K562 (cell line): ENCODE measurements at regions not wholly inside any gene's neighbourhood (a gene's known extent, or its start where the extent isn't known, plus 50 kb on each side); places are given as distances from the start of the nearest gene placed in this dataset.

Experiments used
- ATAC-seq: fragments of 200-7000 bp; cut with Tn5 transposase; 3 replicates; pipeline ENCODE4 v1.9.1; 2020; ENCODE audit warnings: moderate library complexity
- BruUV-seq: library from RNA; stranded (reverse); fragments of 400-500 nt; replicated peaks from 2 replicates; lab custom pipeline; 2021; lab: Mats Ljungman, UMichigan
- CTCF ChIA-PET: fragments of 300-600 bp; formaldehyde crosslinking; extraction: SDS; loops from one replicate; lab custom pipeline; 2021; ENCODE audit warnings: low intra/inter-chr PET ratio; lab: Yijun Ruan, JAX
- POLR2A ChIA-PET: fragments of 300-600, 350-650 bp; sonication (Branson Sonifier 250); formaldehyde crosslinking; extraction: SDS; loops from one replicate; lab custom pipeline; 2021; ENCODE audit warnings: antibody characterized with exemption, inconsistent platforms; lab: Yijun Ruan, JAX
- DNase-seq, 4 experiments: peaks; one replicate each; pipeline versions ENCODE4 v3.0.0 to v3.0.0-alpha.2; 2011 to 2018; ENCODE audit warnings: low spot score in 3 of 4, mixed read lengths in 3 of 4; ENCODE audit errors: extremely low read depth in 1 of 4
- FAIRE-seq: peaks from 2 replicates; lab custom pipeline; 2011; peaks lifted over from hg19 to GRCh38; lab: Jason Lieb, UNC
- H2AFZ ChIP-seq: 2 replicates; pipeline ENCODE4 v1.6.0; 2011; ENCODE audit warnings: low read depth, low read length, control low read depth, inconsistent platforms
- H3K27ac ChIP-seq: fragments of 200-600 bp; 3 replicates; pipeline ENCODE4 v1.8.0; 2011; ENCODE audit warnings: low read depth, mild to moderate bottlenecking, control low read depth, inconsistent platforms, low read length, moderate library complexity, mixed read lengths; ENCODE audit errors: extremely low read depth
- H3K27me3 ChIP-seq, 2 experiments: fragments of 300-600 bp in 1 of 2; 2 replicates in 1 of 2; 3 replicates in 1 of 2; pipeline versions ENCODE4 v1.6.0 to v1.8.0; 2011; ENCODE audit warnings: inconsistent platforms in 2 of 2, low read length in 2 of 2, mild to moderate bottlenecking in 1 of 2, mixed read lengths in 1 of 2, moderate library complexity in 1 of 2; ENCODE audit not compliant: control insufficient read depth in 2 of 2, insufficient read depth in 2 of 2
- H3K36me3 ChIP-seq: fragments of 300-600 bp; 3 replicates; pipeline ENCODE4 v1.8.0; 2011; ENCODE audit warnings: mild to moderate bottlenecking, low read length, inconsistent platforms; ENCODE audit not compliant: control insufficient read depth, insufficient read depth
- H3K4me1 ChIP-seq, 2 experiments: fragments of 200-600 bp in 1 of 2; replicated peaks in 1 of 2; 2 replicates in 1 of 2; 3 replicates in 1 of 2; pipeline versions ENCODE4 v1.5.1 to v1.8.0; 2011; ENCODE audit warnings: inconsistent platforms in 2 of 2, low read length in 2 of 2, mild to moderate bottlenecking in 1 of 2, mixed read lengths in 1 of 2, moderate library complexity in 1 of 2; ENCODE audit not compliant: control insufficient read depth in 2 of 2, insufficient read depth in 2 of 2
- H3K4me2 ChIP-seq: 2 replicates; pipeline ENCODE4 v1.6.1; 2011; ENCODE audit warnings: low read length, control low read depth, inconsistent platforms, mixed read lengths; ENCODE audit not compliant: insufficient read depth
- H3K4me3 ChIP-seq: fragments of 200-600 bp; sonication (generic), shearing (Covaris generic); 2 replicates; pipeline ENCODE4 v1.5.1; 2016; ENCODE audit warnings: control low read depth, inconsistent platforms
- H3K79me2 ChIP-seq: fragments of 200-600 bp; 3 replicates; pipeline ENCODE4 v1.8.0; 2011; ENCODE audit warnings: low read length, inconsistent platforms; ENCODE audit not compliant: control insufficient read depth, insufficient read depth
- H3K9ac ChIP-seq, 2 experiments: 2 replicates each; pipeline versions ENCODE4 v1.6.0 to v1.6.1; 2011; ENCODE audit warnings: low read depth in 2 of 2, low read length in 2 of 2, control low read depth in 1 of 2, inconsistent platforms in 1 of 2, mild to moderate bottlenecking in 1 of 2, mixed read lengths in 1 of 2; ENCODE audit not compliant: insufficient read depth in 1 of 2
- H3K9me1 ChIP-seq: one replicate; pipeline ENCODE4 v1.6.0; 2011; ENCODE audit warnings: inconsistent platforms, mild to moderate bottlenecking, low read length, moderate library complexity; ENCODE audit not compliant: control insufficient read depth, insufficient read depth
- H3K9me3 ChIP-seq: replicated peaks from 2 replicates; pipeline ENCODE4 v1.5.1; 2011; ENCODE audit warnings: low read depth, low read length, inconsistent platforms; ENCODE audit not compliant: control insufficient read depth, insufficient read depth
- H4K20me1 ChIP-seq: replicated peaks from 2 replicates; pipeline ENCODE4 v1.6.1; 2011; ENCODE audit warnings: low read length, inconsistent platforms, mixed read lengths; ENCODE audit not compliant: control insufficient read depth, insufficient read depth
- KLF16 ChIP-seq: IDR thresholded peaks from 2 replicates; pipeline ENCODE4 v1.6.1; 2016; ENCODE audit warnings: antibody characterized with exemption
- NRF1 ChIP-seq, 2 experiments: fragments of 450-650 bp; IDR thresholded peaks in 1 of 2; conservative IDR thresholded peaks in 1 of 2; 2 replicates each; pipeline ENCODE4 v1.6.1; 2014; ENCODE audit warnings: mild to moderate bottlenecking in 2 of 2
- NUFIP1 ChIP-seq: fragments of 450-650 bp; IDR thresholded peaks from 2 replicates; pipeline ENCODE4 v1.6.1; 2018; ENCODE audit not compliant: partially characterized antibody
- PURB ChIP-seq: sonication (generic); formaldehyde crosslinking; IDR thresholded peaks from 2 replicates; pipeline ENCODE4 v1.9.0; 2021; ENCODE audit warnings: low read depth, mild to moderate bottlenecking, missing genetic modification reagents
- SIRT6 ChIP-seq: IDR thresholded peaks from one replicate; pipeline ENCODE4 v1.6.1; 2012; ENCODE audit warnings: low read depth, mild to moderate bottlenecking, control low read depth, inconsistent platforms, low read length, moderate library complexity
- TAF1 ChIP-seq: IDR thresholded peaks from 2 replicates; pipeline ENCODE4 v1.6.1; 2011; ENCODE audit warnings: mild to moderate bottlenecking, low read length, moderate library complexity; ENCODE audit not compliant: insufficient read depth, control insufficient read depth, severe bottlenecking; ENCODE audit errors: extremely low read depth
- TBP ChIP-seq: optimal IDR thresholded peaks from 2 replicates; pipeline ENCODE3; 2011; ENCODE audit warnings: low read depth, low read length, improper control_type of control experiment
- ZBED1 ChIP-seq: IDR thresholded peaks from 2 replicates; pipeline ENCODE4 v1.6.1; 2014
- ZNF668 ChIP-seq: fragments of 250-450 bp; sonication (Bioruptor Pico); IDR thresholded peaks from 2 replicates; pipeline ENCODE4 v1.8.0; 2022; ENCODE audit warnings: mild to moderate bottlenecking, inconsistent platforms
- ZNF695 ChIP-seq: fragments of 450-650 bp; formaldehyde crosslinking; IDR thresholded peaks from 2 replicates; pipeline ENCODE4 v1.4.0; 2020; ENCODE audit warnings: mild to moderate bottlenecking, moderate library complexity
- ZNF76 ChIP-seq: fragments of 250-450 bp; sonication (Bioruptor Pico); IDR thresholded peaks from 2 replicates; pipeline ENCODE4 v1.4.0; 2020; ENCODE audit warnings: mild to moderate bottlenecking, moderate library complexity, borderline replicate concordance
- WGBS: fragments of 100-300 bp; shearing (Covaris generic); methylation state at CpG from one replicate; pipeline ENCODE4 v1.1.6; 2016; ENCODE audit warnings: low coverage, mixed read lengths; ENCODE audit not compliant: insufficient coverage; ENCODE audit errors: missing lambda C conversion rate; 5-methylcytosine and 5-hydroxymethylcytosine counted together
- in situ Hi-C: fragments of 300-500 bp; cut with MboI; formaldehyde crosslinking; loops from 4 replicates; pipeline ENCODE4 v1.15.0; 2018; ENCODE audit warnings: inconsistent platforms, mixed read lengths
- intact Hi-C: fragments of 100-400 bp; cut with micrococcal nuclease; formaldehyde crosslinking; loops from 2 replicates; pipeline ENCODE4 v1.14.2; 2022
- TF ChIP-seq, protein P1 (sequence below), 3 experiments: fragments of 200-800 bp in 1 of 3; sonication (Bioruptor generic) in 1 of 3; sonication (generic) in 1 of 3; formaldehyde crosslinking in 1 of 3; IDR thresholded peaks; 2 replicates each; pipeline versions ENCODE4 v1.6.1 to v1.8.0; 2016 to 2022; ENCODE audit warnings: mild to moderate bottlenecking in 2 of 3, missing compliant biosample characterization in 2 of 3, missing genetic modification characterization in 2 of 3, missing genetic modification reagents in 1 of 3
- TF ChIP-seq, protein P2 (sequence below): sonication (generic); formaldehyde crosslinking; IDR thresholded peaks from 2 replicates; pipeline ENCODE4 v1.8.1; 2023; ENCODE audit warnings: mild to moderate bottlenecking, missing genetic modification reagents
- TF ChIP-seq, protein P3 (sequence below), 2 experiments: fragments of 450-650 bp; conservative IDR thresholded peaks; 2 replicates each; pipeline ENCODE4 v1.6.1; 2017; ENCODE audit warnings: mild to moderate bottlenecking in 2 of 2, moderate library complexity in 2 of 2

DNA sequence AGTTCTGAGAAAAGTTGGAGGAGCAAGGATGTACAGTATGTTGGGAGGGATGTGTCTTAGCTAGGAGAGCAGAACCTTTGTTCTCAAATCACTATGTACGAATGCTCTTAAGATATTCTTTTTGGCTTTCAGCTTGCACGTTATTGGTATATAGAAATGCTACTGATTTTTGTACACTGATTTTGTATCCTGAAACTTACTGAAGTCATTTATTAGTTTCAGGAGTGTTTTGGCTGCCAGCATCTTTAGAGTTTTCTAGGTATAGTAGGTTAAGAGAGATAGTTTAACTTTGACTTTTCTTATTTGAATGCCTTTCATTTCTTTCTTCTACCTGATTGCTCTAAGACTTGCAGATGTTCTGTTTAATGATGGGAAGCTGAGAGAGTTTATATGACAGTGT is 442.8 kb upstream of the FBXO33 start:
- ChIA-PET POLR2A (no interaction called here), CTCF (no interaction called here)
- no peaks in the 10 kb centered on the region for H3K36me3 ChIP-seq
- no peaks in the 10 kb centered on the region for H3K4me1 ChIP-seq
- no peaks in the 10 kb centered on the region for H3K9me3 ChIP-seq
- H3K27me3 ChIP-seq, result no peaks in the 10 kb centered on the region
- no peak for DNase-seq
- H2AFZ ChIP-seq, result no peak overlapping the region
- no peaks in the 10 kb centered on the region for H4K20me1 ChIP-seq
- intact Hi-C loops (no loop called here), in situ Hi-C loops (no loop called here)
- H3K27ac ChIP-seq, result no peak overlapping the region
- H3K9me1 ChIP-seq, result no peaks in the 10 kb centered on the region
- ATAC-seq, result no peak
- TF ChIP-seq ZBED1 (no peak), NRF1 (conservative IDR thresholded peaks at IDR 0.05 in 1 of 2, IDR thresholded peaks at IDR 0.05 in 1 of 2) (no peak), ZNF76 (CRISPR knock-in tag) (no peak), PURB (CRISPR knock-in tag) (no peak), TAF1 (no peak), ZNF668 (CRISPR knock-in tag) (no peak), SIRT6 (no peak), KLF16 (no peak)
- H3K4me2 ChIP-seq, result no peak overlapping the region
- H3K79me2 ChIP-seq, result no peaks in the 10 kb centered on the region
- WGBS, result 0% methylated on average over 2 of the region's 2 CpGs
- no TSS peak for BruUV-seq
- no peak overlapping the region for H3K9ac ChIP-seq
- FAIRE-seq, result no peak
- H3K4me3 ChIP-seq, result no peak overlapping the region

DNA sequence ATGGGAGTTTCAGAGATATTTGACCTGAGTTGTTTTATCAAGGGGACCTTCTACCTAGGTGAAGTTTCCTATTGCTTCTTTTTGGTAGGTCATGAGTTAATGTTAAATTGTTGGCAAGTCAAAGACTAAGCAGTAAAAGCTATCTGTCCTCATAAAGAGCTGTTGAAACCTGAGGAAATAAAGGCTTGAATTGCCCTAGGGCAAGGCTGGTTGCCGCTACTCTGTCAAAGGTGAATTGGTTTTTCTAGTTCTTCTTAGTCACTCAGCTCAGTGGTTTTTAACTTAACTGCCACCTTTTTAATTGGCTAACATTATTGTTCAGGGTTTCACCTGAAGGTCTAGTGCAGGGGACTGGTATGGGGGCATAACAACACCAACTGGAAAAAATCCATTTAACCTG is 441.6 kb upstream of the FBXO33 start:
- Histone ChIP-seq H3K4me2 (no peak overlapping the region), H3K4me1 (no peaks in the 10 kb centered on the region), H3K4me3 (no peak overlapping the region), H4K20me1 (no peaks in the 10 kb centered on the region), H2AFZ (no peak overlapping the region), H3K79me2 (no peaks in the 10 kb centered on the region), H3K9me3 (no peaks in the 10 kb centered on the region), H3K36me3 (no peaks in the 10 kb centered on the region), H3K9ac (no peak overlapping the region), H3K27me3 (no peaks in the 10 kb centered on the region), H3K9me1 (no peaks in the 10 kb centered on the region), H3K27ac (no peak overlapping the region)
- no peak for DNase-seq
- BruUV-seq, result no TSS peak
- in situ Hi-C loops (no loop called here), intact Hi-C loops (no loop called here)
- CTCF ChIA-PET, result no interaction called here
- POLR2A ChIA-PET, result no interaction called here
- WGBS, result 8% methylated on average over 1 of the region's 1 CpG
- no peak for FAIRE-seq
- ATAC-seq, result no peak
- TF ChIP-seq NUFIP1 (no peak), ZNF695 (no peak), TBP (no peak)
- TF ChIP-seq, protein P1, sequence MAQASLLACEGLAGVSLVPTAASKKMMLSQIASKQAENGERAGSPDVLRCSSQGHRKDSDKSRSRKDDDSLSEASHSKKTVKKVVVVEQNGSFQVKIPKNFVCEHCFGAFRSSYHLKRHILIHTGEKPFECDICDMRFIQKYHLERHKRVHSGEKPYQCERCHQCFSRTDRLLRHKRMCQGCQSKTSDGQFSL (CRISPR knock-in tag; IDR thresholded peaks at IDR 0.05), result no peak
- TF ChIP-seq, protein P1 (tag; IDR thresholded peaks at IDR 0.05), result no peak
- TF ChIP-seq, protein P2, sequence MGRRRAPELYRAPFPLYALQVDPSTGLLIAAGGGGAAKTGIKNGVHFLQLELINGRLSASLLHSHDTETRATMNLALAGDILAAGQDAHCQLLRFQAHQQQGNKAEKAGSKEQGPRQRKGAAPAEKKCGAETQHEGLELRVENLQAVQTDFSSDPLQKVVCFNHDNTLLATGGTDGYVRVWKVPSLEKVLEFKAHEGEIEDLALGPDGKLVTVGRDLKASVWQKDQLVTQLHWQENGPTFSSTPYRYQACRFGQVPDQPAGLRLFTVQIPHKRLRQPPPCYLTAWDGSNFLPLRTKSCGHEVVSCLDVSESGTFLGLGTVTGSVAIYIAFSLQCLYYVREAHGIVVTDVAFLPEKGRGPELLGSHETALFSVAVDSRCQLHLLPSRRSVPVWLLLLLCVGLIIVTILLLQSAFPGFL (CRISPR knock-in tag), result no peak
- TF ChIP-seq, protein P3, sequence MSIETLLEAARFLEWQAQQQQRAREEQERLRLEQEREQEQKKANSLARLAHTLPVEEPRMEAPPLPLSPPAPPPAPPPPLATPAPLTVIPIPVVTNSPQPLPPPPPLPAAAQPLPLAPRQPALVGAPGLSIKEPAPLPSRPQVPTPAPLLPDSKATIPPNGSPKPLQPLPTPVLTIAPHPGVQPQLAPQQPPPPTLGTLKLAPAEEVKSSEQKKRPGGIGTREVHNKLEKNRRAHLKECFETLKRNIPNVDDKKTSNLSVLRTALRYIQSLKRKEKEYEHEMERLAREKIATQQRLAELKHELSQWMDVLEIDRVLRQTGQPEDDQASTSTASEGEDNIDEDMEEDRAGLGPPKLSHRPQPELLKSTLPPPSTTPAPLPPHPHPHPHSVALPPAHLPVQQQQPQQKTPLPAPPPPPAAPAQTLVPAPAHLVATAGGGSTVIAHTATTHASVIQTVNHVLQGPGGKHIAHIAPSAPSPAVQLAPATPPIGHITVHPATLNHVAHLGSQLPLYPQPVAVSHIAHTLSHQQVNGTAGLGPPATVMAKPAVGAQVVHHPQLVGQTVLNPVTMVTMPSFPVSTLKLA (conservative IDR thresholded peaks at IDR 0.05), result no peak
